ENCODE measurements at regions not wholly inside any gene's neighbourhood (a gene's known extent, or its start where the extent isn't known, plus 50 kb on each side); places are given as distances from the start of the nearest gene placed in this dataset.

DNA sequence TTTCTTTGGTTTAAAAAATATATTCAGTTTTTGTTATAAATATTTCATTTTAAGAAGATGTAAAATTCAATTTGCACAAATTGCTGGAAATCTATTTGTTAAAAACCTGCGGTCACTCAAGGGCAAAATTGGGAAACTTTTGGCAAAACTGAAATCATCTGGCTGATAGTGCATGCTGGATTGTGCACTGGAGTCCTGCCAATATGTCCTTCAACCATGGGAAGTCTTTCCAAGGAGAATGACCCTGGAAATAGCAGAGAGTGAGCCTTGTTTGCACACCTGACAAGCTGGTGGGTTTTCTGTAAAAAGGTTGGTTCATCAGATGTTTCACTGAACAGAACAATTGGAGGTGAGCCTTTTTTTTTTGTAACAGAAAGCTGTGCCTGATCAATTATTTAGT is 413.5 kb downstream of the BTBD3 start:
- TF ChIP-seq CTCF (IDR thresholded peaks at IDR 0.05) (no peak), POLR2AphosphoS5 (IDR thresholded peaks at IDR 0.05; ENCODE audit: insufficient read depth in 1 of 2, low read depth in 1 of 2) (no peak), POLR2A (IDR thresholded peaks at IDR 0.05) (no peak)

All from vagina (tissue), 2 donors.